HT1080 (cell line): ENCODE measurements at regions not wholly inside any gene's neighbourhood (a gene's known extent, or its start where the extent isn't known, plus 50 kb on each side); places are given as distances from the start of the nearest gene placed in this dataset.
"Not testable (repeated sequence)": the region's sequence is repeated elsewhere in the genome, so short reads cannot be mapped to it uniquely, and the experiment has no call there.

ENCODE experiments used
- DNase-seq: peaks from one replicate; pipeline ENCODE4 v3.0.0-alpha.2; 2015; ENCODE audit warnings: low read depth

GRCh38 chr10:106089855-106090254, 1074.7 kb downstream of the SORCS1 start:
- no peak for DNase-seq

DNA sequence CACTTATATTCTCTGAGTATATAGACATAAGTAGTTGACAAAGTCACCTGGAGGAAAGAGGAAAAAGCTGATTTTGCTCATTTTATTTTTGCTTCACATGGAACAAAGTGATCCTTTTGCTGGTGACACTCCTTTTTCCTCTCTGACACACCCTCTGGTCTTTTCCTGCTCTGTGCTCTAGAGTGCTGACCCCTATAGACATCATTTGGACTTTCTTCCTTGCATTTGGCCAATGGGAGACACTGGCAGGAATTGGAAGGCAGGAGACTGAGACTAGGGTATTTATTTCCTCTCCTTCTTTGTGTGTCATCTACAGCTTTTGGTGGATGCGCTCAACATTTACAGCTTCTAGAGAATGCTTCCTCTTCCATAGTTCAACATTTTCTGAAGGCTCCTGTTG, 1078.1 kb downstream of the SORCS1 start:
- peak; percentile 23 for DNase-seq

DNA sequence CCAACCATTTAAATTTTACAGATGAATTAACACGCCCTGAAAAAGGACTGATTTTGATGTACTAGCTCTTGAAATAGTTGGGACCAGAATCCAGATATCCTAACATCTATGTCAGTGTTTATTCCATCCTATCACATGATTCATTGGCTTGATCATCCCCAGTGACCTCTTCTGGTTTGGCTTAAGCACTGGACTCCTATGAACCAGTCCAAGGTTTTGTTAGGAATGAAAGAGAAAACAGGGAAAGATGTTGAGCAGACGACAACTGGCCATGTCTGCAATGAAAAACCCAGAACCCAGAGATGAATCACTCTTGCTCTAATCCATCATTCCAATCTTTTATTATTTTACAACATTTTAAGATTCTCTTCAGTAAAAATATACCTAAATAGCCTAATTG, 1080.9 kb downstream of the SORCS1 start:
- DNase-seq = no peak

DNA sequence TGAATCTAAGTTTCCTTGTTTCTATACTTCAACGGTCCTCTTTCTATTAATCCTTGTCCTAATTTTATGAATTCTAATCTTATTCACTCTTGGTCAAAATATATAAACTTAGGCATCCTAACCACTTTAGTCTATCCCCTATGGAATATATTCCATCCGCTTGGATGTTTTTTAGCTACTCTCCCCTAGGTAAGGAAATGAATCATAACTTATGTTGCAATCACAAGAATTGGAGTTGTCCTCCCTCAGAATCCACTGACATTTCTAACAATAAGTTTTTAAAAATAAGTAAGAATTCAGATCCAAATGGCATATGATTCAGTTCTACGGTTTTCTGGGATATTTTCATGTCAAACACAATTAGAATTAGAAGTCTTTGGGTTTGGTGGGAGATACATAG, 1081.6 kb downstream of the SORCS1 start:
- DNase-seq = peak; percentile 56

- DNase-seq = peak; percentile 45
Observed at GRCh38 chr10:106078895-106079576, 1085.5 kb downstream of the SORCS1 start.

DNA sequence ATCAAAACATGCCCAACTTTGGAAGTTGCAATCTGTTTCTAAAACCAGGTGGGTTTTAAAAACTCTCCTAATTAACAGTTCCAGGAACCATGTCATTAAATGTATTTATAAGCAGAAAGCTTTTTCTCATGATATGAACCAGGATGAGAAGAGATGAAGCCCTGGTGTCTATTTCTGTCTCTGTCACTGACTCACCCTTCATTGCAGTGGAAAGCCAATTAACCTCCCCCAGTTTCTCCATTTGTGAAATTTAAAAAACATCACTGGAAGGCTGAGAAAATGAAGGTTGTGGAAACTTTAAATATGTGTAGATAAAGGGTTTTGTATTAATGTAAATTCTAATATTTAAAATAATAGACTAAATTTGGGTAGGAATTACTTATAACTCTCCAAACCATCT, 1088.0 kb downstream of the SORCS1 start:
- no peak for DNase-seq

GRCh38 chr10:106053061-106053460, 1111.4 kb downstream of the SORCS1 start:
- DNase-seq = no peak

DNA sequence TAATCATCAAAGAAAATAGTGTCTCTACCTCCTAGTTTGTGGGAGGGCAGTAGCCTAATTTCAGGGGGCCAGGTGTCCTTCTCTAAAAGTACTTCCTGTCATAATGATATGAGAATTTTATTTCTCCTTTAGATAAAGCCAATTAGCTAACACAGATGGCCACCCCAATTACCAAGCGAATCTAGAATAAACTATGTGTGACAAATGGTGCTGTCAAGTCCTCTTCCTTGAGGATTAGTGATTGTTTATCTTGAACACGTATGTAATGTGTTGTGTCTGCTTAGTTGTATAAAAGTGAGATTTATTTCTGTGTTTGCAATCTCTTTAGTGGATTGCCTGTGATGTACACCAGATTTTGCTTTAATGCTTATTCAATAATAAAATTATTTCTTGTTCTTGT, 1120.0 kb downstream of the SORCS1 start:
- no peak for DNase-seq

DNA sequence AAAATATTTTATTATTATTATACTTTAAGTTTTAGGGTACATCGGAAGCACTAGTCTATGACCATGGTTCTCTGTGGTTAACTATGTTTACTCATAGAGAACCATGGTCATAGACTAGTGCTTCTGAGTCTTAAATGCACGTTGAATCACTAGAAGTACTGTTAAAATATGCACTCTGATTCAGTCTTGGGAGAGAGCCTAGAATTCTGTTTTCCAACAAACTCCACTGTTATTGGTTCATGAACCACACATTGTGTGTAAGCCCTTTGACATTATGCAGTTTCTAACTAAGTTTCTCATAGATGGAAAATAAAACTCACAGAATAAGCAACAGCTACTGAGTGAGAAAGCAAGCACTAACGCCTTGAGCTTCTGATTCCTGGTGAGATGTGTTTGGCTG, 1120.6 kb downstream of the SORCS1 start:
- peak; percentile 80 for DNase-seq

- DNase-seq = no peak
Observed at GRCh38 chr10:106038246-106038645, 1126.3 kb downstream of the SORCS1 start.

- DNase-seq = no peak
Observed at GRCh38 chr10:106033065-106033464, 1131.4 kb downstream of the SORCS1 start.

DNA sequence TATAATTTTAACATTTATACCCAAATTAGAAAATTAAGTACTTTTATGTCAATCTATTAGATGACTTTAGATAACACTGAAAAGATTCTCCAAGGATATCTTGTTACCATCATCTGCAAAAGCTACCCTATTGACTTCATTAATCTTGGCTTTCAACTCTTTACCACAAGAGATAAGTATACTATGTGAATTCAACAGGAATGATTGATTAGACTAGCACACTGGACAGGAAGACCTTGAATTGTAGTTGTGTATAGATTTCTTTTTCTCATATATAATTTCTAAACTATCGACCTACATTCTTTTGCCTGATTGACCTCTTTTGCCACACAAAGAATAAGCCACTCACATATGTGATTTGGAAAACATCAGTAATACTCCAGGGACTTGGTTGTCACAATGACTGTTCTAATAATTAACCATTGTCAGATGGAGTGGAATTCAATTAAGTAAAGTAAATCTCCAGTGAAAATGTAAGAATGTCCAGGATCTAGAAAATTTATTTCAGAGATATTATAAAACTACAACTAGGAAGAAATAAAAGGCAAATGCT, 1132.0 kb downstream of the SORCS1 start:
- no peak for DNase-seq

GRCh38 chr10:106027240-106027639, 1137.3 kb downstream of the SORCS1 start:
- DNase-seq = no peak

DNA sequence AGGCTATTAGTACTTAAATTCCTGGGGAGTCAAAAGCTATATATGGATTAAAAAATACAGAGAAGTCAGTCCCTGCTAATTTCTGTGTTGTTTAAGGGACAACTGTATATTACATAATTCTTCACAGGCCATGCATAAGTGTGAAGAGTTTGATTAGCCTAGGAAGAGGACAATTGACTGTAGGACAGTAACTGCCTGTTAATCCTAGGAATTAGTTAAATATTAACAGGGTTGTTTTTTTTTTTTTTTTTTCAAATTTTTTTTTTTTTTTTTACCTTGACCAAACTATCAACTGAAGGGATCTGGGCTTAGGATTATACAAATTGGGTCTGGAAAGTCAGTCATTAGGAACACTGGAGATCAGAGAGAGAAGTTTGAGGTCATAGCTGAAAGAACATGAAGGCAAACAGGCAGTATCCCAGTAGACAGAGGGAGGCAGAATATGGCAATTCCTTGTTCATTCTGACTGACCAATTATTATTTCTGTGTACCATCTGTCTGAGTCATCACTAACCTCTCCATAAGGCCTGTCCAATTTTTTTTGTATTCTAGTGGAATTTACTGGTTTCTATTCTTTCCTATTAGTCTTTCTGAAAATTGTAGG, 1139.2 kb downstream of the SORCS1 start:
- DNase-seq = no peak

GRCh38 chr10:106023329-106023728, 1141.2 kb downstream of the SORCS1 start:
- DNase-seq = no peak

DNA sequence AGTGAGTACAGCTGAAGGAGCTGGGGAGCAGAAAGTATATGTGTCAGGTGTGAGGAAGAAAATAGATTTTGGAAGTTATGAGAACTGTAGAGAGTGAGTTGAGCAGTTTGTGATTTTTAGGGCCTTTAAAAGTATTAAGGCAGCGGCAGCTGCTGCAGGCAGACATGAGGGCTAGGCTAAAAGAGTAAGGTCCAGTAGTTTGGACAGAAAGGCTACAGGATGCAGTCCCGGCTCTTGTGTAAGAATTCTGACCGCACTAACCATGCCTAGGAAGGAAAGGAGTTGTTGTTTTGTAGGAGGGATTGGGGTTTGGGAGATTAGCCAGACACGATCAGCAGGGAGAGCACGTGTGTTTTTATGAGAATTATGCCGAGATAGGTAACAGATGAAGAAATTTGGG, 1144.9 kb downstream of the SORCS1 start:
- DNase-seq = peak; percentile 4

DNA sequence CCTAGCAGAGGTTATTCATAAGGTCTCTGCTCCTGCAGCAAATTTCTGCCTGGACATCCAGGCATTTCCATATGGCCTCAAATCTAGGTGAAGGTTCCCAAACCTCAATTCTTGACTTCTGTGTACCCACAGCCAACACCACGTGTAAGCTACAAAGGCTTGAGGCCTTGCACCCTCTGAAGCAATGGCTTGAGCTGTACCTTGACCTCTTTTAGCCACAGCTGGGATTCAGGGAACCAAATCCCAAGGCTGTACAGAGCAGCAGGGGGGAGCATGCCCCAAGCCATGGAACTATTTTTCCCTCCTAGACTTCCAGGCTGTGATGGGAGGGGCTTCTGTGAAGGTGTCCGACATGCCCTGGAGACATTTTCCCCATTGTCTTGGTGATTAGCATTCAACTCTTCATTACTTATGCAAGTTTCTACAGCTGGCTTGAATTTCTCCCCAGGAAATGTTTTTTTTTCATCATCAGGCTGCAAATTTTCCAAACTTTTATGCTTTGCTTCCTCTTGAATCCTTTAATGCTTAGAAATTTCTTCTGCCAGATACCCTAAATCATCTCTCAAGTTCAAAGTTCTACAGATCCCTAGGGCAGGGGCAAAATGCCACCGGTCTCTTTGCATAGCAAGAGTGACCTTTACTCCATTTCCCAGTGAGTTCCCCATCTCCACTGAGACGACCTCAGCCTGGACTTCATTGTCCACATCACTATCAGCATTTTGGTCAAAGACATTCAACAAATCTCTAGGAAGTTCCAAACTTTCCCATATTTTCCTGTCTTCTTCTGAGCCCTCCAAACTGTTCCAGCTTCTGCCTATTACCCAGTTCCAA, 1148.9 kb downstream of the SORCS1 start:
- DNase-seq = not testable (repeated sequence)

DNA sequence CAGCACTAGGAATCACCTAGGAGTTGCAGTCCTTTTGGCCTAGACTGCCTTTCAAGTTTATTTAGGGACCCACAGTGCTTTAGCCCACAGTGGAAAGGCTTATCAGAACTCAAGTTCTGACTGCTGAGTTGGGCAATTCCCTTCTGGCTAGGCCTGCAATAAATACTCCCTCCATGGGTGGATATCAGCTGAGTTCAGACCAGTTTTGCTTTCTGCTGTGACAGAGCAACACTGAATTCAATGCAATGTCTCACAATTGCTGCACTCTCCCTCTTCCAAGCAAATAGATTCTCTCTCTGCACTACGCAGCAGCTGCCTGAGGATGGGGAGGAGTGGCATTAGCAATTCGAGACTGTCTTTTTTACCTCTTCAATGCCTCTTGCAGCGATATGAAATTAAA, 1153.3 kb downstream of the SORCS1 start:
- DNase-seq = no peak

DNA sequence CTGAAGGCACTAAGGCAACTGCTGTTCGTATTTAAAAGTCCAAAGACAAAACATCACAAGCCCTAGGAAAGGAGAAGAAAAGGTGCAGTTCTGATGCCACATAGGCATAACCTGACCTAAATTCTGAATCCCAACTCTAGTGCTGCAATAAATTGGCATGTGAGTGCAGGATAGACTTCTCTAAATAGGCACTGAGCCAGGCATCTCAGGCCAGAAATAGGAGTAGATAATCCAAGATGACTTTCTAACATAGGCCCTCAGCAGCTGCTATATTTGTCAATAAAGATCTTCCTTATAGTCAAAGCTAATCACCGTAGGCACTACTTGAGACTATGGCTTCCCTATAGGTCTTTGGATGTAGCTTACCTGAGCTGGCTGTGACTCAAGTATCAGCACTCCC, 1163.8 kb downstream of the SORCS1 start:
- DNase-seq = no peak

DNA sequence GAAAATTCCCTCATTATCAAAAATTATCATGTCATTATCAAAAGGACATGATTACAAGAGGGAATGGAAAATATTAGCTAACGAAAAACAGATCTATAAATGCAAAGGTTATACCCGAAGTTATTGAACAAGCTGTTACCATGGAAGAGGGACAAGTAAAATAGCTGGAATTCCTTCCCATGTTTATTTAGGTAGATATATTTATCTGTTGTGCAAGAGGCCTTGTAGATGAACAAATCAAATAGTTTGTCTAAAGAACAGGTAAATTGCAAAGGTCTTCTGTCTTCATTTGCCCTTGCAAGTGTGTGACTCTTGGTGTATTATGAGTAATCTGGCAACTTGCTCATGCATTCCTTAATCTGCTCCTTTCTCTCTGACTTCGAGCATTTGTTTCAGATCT, 1170.9 kb downstream of the SORCS1 start:
- DNase-seq = no peak

GRCh38 chr10:105992928-105993327, 1171.6 kb downstream of the SORCS1 start:
- DNase-seq = no peak

- no peak for DNase-seq
Observed at GRCh38 chr10:105990529-105990928, 1174.0 kb downstream of the SORCS1 start.
